Activated CD4-positive, alpha-beta T cell treated with anti-CD3 and anti-CD28 coated beads, Interleukin-2, Interleukin-6, amounts not matched to agents 100 ng/mL and 50 ng/mL, durations not matched to agents 16 hours and 8 hours (primary cell): ENCODE measurements at regions not wholly inside any gene's neighbourhood (a gene's known extent, or its start where the extent isn't known, plus 50 kb on each side); places are given as distances from the start of the nearest gene placed in this dataset.

ENCODE experiments used
- DNase-seq: peaks from one replicate; pipeline ENCODE4 v3.0.0-alpha.2; 2020

DNA sequence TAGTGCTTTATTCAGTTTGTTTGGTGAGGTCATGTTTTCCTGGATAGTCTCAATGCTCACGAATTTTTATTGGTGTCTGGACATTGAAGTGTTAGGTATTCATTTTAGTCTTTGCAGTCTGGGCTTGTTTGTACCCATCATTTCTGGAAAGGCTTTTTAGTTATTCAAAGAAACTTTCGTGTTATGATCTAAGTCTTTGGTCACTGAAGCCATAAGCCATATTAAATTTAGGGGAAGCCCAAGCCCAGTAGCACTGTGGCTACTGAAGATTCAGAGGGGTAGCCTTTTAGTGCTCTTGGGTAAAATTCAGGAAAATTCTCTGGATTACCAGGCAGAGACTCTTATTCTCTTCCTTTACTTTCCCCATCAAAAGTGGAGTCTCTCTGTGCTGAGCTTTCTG is 56.2 kb upstream of the PEX5L start:
- no peak for DNase-seq

GRCh38 chr3:180093535-180093934 is 56.8 kb upstream of the PEX5L start:
- no peak for DNase-seq

DNA sequence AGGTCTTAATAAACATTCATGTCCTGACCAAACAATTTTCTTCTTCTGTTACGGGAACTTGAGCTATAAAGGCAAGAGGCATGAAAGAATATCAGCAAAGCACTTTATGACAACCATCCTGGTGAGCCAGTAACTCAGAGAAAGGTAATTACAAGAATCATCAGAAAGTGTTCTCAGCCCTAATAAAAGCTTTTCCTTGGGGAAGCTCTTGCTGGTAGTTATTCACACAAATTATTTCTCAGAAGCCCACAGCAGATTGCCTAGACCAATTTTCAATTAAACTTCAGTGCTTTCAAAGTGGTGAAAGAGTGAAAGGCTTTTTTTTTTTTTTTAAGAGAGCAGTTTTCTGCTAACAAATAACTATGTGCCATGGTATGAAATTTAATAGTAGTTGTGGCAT is 60.9 kb upstream of the PEX5L start:
- DNase-seq, result no peak

GRCh38 chr3:180102134-180102533 is 65.4 kb upstream of the PEX5L start:
- no peak for DNase-seq

GRCh38 chr3:180102604-180103003 is 65.9 kb upstream of the PEX5L start:
- no peak for DNase-seq

DNA sequence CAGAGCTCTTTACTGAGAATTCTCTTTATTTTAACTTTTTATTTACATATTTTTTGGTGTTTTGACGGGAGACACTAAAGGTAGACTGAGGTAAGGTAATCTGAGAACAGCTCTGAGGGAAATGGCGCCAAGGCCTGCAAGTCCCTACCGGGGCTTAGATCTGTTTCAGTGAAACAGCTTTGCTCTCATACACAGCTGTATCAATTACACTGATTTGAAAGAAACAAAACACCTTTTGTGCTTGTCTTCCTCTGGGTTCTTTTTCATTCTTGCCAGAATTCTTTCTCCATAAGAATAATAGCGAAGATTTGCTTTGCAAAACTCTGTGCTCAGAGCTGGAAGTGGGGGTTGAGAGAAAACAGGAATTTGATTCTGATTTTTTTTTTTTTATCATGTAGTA is 79.5 kb upstream of the PEX5L start:
- no peak for DNase-seq

- no peak for DNase-seq
These were observed 79.9 kb upstream of the PEX5L start for GRCh38 chr3:180116658-180117057.

GRCh38 chr3:180117381-180118163 is 80.8 kb upstream of the PEX5L start:
- no peak for DNase-seq

DNA sequence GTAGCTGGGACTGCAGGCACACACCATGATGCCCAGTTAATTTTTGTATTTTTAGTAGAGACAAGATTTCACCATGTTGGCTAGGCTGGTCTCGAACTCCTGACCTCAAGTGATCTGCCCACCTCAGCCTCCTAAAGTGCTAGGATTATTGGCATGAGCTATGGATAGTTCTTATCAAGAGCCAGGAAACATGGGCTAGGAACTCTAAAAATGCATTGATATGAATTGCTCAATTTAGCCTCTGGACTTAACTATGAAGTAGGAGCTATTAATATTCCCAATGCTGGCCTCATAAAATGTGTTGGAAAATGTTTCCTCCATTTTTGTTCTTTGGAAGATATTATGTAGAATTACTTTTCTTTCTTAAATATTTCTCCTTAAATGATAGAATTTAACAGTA is 82.8 kb upstream of the PEX5L start:
- no peak for DNase-seq

DNA sequence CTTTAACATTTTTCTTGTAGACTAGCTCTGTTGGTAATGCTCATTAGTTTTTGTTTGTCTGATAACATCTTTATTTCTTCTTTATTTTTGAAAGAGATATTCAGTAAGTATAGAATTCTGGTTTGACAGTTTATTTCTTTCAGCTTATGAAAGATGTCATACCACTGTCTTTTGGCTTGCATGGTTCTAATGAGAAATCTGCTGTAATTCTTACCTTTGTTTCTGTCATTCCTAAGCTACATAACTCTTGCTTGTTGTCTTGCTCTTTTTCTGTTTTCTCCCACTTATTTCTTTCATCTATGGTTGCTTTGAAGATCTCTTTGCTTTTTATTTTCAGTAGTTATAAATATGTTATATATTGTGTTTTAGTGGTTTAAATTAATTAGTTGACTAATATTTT is 87.2 kb upstream of the PEX5L start:
- no peak for DNase-seq

DNA sequence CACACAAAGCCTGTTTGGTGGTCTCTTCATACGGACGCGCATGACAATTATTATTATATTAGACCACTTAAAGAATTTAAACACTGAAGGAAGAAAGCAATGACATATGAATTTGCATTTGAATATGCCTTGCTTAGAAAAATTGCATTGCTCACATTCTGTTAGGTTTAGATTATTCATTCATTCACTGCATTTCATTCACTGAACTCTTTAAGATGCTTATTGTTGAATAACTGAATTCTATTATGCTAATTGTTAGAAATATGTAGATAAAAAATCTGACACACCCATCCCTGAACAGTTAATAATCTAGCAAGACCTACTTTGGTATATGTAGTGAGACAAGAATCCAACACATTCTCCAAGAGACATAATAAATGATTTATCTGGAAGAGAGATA is 94.4 kb upstream of the PEX5L start:
- DNase-seq, result no peak

GRCh38 chr3:180135101-180135500 is 98.4 kb upstream of the PEX5L start:
- DNase-seq, result no peak

DNA sequence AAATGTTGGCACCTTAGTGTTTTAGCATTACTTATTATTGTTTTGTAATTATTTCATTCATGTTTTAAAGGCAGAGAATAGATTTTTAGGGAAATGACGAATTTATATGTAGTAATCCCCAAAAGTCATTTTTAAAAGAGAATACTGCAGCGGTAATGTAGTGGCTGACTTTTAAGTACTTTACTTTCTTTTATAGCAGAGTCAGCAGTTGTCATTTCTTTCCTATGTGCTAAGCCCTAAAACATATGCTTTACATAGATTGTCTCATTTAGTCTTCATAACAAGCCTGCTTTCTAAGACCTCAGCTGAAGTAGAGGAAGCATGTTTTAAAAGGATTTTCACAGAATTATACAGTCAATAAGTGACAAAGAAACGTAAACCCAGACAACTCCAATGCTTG is 102.1 kb upstream of the PEX5L start:
- DNase-seq, result no peak

GRCh38 chr3:180142041-180142440 is 105.3 kb upstream of the PEX5L start:
- DNase-seq, result no peak

GRCh38 chr3:180142472-180142871 is 105.7 kb upstream of the PEX5L start:
- DNase-seq, result no peak

DNA sequence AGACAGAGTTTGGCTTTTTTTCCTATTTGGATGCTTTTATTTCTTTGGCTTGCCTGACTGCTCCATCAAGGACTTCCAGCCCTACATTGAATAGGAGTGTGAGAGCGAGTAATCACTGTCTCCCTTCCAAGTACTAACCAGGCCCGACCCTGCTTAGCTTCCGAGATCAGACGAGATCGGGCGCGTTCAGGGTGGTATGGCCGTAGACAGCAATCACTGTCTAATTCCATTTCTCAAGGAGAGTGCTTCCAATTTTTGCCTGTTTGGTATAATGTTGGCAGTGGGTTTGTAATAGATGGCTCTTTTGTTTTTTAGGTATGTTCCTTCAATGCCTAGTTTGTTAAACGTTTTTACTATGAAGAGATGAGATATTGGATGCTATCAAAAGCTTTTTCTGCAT is 125.0 kb upstream of the PEX5L start:
- DNase-seq, result no peak

DNA sequence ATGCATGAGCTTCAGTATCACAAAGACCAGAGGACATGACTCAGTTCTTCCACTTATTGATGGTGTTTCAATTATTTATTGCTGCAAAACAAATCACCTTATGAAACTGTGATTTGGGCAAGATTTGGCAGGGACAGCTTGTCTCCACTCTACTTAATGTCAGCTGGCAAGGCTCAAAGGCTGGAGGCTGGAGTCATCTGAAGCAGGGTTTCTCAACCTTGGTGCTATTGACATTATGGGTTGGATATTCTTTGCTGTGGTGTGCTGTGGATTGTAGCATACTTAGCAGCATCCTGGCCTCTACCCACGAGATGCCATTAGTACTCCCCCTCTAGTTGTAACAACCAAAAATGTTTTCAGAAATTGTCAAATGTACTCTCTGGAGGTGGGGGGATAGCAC is 138.8 kb upstream of the PEX5L start:
- no peak for DNase-seq

DNA sequence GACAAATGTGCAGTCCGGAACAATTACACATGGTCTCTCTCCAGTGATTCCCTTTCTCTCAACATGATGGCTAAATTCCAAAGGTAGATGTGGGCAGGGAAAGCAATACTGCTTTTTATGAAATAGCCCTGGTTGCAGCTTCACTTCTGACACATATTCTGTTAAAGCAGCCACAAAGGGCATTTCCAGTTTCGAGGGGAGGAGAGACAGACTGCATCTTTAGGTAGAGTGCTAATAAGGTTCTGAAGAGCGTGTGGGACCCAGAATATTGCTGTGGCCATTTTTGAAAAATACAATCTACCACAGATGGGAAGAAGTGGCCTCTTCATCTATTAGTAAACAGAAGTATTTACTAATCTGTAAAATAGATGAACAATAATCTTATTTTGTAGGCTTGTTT is 139.3 kb upstream of the PEX5L start:
- DNase-seq, result no peak

DNA sequence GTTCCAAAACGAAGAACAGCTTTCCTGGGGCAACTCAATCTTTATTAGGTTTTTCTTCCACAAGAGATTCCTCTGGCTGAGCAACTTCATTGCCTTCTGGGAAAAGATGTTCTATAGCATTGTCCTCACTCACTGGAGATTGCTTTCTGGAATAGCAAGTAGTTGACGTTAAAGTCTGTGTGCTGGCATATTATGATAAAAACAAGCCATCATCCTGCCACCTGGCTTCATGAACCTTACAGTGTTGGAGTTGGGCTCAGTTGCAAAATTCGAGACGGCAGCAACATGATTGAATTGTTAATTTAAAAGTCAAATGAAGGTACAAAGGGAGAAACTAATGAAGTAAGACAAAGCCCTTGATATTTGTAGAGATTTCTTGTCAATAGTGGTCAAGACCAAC is 140.5 kb upstream of the PEX5L start:
- no peak for DNase-seq

- no peak for DNase-seq
These were observed 142.8 kb upstream of the PEX5L start for GRCh38 chr3:180179562-180179961.

DNA sequence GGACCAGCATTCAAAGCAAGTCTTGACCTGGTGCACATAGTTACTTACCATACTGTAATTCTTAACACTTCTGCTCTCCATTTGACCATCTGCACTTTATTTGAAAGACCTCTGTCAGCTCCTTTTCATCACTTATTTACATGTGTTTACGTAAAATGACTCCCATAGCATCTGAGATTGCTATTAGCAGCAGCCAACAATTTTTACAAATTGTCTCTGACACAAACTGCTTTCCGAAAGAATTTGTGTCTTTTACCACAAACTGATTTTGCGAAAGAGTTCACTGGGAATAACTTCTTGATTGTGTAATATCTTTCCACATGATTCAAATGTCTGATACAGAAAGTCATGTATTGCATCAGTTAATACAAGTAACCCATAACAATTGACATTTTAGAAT is 144.1 kb upstream of the PEX5L start:
- DNase-seq, result no peak

DNA sequence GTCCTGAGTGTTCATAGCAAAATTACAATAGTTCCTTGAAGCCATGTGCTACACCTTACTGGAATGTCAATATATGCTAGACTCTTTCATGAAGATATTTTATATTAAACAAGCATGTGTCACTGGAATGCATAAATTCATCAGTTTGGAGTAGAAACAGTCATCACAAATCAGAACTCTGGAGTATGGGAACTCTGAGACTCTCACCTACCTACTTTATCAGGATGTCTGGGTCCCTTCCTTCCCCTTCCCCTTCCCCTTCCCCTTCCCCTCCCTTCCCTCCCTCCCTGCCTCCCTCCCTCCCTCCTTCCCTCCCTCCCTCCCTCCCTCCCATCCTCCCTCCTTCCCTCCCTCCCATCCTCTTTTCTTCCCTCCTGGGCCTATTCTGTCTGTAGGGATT is 144.7 kb upstream of the PEX5L start:
- DNase-seq, result no peak

DNA sequence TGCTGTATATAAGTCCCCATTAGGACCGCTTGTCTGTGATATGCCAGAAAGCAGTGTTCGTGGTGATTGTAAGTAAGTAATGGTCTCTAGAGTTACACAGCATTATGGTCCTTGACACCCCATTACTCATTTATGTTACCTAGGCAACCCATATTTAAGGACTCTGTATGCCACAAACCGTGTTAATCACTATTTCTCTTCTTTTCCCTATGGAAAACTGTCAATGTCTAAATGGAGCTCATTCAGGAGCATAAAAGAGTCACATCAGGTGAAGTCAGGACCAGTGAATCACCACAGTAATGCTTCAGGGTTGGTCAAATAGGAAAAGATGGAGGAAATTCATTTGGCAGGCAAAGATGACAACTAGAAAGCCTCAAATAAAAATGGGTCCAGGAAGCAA is 146.6 kb upstream of the PEX5L start:
- DNase-seq, result no peak

- DNase-seq, result no peak
These were observed 148.1 kb upstream of the PEX5L start for GRCh38 chr3:180184816-180185215.

DNA sequence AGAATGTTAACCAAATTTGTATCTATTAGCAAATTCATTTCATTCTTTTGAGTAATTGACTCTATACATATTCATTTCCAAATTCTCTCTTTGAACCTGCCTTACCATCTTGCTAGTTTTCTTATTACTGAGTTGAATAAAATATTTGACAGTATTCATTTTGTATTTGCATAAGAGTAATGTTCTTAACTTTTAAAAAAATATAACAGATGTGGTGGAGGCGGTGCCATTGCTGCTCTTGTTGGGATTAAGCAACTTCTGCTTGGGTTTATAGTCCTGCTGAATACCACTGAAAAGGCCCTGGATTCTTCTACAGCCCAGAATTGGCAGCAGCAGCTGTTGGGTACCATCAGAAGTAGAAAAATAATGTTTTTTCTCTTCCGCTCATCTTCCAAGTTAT is 148.9 kb upstream of the PEX5L start:
- DNase-seq, result no peak
